HG03575 (cell line): ENCODE measurements at regions not wholly inside any gene's neighbourhood (a gene's known extent, or its start where the extent isn't known, plus 50 kb on each side); places are given as distances from the start of the nearest gene placed in this dataset.

Source experiments
- ATAC-seq: cut with Tn5 transposase; IDR thresholded peaks from one replicate; pipeline ENCODE4 v1.9.1; 2021; ENCODE audit not compliant: unreplicated experiment, insufficient number of reproducible peaks, low FRiP score; ENCODE audit errors: extremely low read depth

DNA sequence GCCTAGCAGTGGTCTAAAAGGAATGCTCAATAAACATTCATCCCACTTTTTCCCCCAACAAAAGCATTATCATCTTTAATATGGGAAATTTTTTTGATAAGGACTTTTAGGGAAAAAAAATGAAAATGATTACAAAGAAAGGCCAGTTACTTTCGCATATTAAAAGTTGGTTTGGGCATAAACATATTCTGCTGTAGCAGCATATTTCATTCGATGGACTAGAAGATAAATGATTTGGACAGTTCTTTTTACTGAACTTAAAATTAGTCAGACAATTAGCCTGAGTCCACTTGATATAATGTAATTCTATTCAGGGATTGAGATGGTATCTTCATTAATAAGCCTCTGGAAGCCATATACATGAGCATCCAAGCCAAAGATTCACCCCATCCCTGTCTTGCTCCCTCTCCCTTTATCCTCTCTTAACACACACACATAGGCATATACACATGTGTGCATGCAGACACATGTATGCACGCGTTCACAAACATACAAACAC, 299.1 kb downstream of the NUAK1 start:
- no peak for ATAC-seq

DNA sequence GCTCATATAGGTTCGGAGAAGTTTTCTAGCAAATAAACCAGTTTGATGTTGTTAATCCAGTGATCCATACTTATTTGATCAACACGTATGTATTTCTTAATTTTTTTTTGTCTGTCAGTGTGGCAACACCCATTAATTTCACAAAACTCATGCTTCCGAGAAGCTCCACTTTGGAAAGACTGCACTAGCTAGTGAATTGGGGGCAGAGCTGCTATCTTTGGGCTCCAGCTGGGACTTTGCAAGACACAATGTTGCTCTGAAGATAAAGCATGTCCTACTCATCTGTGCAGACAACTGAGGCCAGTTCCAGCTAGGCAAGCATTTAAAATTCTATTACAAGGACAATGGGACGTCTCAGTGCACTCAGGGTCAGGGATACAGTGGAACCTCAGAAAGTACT, 298.4 kb downstream of the NUAK1 start:
- ATAC-seq = no peak

DNA sequence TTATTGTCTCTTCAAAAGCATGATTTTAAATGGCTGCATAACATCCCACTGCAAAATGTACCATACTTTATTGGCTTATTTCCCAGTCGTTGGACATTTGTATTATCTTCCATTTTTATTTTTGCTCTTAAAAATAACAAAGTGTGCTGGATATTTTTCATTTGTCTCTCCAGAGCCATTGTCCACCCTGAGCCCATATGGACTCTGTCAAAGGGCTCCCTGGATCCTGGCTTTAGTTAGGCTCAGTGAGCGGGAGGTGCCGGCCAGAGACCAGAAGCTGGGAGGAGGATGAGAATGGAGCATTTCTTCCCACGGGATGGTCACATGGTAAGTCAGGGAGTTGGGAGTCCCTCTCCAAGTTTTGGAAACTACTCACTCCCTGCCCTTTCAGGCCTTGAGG, 296.9 kb downstream of the NUAK1 start:
- ATAC-seq = no peak

DNA sequence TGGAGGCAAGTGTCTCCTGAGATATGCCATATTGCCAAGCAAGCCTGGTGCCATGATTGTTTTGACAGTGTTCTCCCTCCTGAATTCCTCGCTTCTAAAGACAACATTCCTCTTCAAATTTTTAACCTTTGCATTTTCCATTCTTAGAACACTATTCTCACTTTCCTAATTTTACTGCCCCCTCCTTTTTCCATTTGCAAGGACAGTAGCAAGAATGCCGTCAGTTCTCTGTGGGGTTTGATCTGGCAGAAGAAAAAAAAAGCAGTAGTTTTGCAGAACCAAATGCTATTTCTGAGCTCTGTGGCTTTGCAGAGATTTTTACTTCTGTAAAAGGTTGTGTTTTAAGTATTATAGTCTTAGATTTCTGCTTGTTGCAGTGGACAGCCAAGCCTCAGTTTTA, 295.2 kb downstream of the NUAK1 start:
- ATAC-seq = no peak

DNA sequence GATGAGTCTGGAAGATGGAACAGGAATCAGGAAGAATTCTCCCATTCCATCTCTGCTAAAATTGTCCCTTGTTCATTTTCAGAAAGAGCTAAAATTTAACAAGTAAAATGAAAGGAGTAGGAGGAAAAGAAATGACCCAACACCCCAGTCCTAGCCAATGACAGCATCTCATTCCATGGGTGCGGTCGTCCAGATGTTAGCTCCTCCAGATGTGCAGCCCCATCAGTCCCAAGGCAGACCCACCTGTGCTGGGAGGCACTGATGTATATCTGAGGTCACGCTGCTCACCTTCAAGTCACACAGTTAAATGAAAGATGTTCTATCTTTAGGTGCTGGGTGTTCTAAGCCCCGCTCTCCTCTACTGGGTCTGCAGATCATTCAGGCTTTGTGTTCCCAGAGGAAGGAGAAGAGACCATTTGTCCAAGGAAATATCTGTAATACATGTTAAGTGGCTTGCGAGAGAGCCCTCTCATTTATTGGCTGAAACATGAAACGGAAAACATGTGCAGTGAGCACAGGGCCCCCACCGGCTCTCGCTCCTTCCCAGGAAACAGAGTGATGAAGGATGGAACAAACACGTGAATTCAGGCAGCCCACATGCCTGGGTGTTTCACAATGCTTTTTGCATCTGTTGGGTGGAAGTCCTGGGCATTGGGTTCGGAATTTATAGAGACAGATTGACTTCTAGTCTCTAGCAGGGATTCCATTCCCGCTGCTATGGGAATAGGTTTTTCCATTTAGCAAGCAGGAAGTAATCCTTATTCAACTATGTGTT, 294.6 kb downstream of the NUAK1 start:
- ATAC-seq = no peak

DNA sequence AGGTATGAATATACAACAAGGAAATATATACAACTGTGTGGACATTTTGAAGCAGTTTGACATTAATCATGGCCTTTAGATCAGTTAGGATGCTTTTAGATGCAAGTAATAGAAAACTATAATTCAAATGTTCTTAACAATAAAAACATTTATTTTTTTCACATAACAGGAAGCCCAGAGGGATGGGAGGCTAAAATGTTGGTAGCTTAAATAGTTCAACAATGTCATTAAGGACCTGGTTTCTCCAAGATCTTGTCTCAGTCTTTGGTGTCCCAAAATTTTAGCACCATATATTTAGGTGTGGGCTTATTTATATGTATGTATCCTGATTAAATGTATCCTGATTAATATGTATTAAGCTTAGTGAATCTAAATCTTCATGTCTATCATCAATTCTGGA, 292.4 kb downstream of the NUAK1 start:
- ATAC-seq = no peak

DNA sequence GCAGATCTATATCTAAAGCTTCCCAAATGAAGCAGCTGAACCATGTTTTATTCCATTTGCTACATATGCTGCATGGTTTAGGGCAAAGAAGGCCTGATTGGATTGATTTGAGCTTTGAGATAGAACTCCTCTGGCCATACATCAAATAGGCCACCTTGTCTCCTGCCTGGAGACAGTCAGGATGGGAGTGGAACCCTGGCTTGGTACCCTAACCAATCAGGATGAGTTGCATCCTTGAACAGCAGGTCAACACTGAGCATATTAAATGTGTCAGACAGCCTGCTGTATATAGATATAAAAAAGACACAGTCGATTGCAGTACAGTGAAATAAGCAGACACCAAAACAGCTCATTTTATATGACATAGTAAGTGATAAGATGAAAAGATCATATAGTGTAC, 291.7 kb downstream of the NUAK1 start:
- ATAC-seq = no peak

DNA sequence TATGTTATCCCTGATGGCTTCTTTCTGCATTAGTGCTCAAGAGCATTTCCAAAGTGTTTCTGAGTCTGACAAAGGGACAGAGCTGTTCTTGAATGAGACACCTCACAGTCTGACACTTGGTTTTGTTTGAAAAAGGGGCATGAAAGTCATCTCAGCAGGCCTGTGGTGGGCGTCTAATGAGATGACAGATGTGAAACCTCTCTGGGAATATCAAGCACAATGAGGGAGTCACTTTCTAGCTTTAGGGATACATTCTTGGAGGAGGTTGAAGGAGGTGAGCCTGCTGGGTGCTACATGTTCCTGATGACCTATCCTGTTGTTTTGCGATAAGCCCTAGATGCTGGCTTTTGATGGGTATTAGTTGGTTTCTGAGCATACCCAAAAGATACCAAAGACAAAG, 290.5 kb downstream of the NUAK1 start:
- ATAC-seq = no peak

DNA sequence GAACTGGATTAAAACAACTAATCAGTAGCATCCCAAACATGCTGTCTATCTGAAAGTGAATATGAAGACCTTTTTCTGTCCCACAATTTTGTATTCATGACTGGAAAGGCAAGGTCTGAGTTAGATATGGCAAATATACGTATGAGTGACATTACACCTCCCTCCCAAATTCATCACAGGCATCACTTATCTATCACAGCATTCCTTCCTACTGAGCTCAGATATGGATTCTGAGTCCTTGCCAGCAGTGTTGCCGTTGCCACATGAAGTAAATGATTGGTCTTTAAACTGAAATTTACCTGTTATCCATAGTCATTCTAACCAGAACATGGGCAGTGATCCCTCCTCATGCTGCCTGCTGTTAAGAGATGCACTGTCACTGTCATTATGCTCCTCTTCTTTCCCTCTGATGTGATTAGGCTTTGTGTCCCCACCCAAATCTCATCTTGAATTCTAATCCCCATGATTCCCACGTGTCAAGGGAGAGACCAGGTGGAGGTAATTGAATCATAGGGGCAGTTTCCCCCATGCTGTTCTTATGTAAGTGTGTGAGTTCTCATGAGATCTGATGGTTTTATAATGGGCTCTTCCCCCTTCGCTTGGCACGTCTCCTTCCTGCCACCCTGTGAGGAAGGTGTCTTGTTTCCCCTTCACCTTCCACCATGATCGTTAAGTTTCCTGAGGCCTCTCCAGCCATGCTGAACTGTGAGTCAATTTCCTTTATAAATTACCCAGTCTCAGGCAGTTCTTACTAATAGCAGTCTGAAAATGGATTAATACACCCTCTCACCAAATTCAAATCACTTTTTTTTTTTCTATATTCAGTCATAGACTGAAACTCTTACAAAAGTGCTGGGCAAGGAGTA, 288.4 kb downstream of the NUAK1 start:
- no peak for ATAC-seq

DNA sequence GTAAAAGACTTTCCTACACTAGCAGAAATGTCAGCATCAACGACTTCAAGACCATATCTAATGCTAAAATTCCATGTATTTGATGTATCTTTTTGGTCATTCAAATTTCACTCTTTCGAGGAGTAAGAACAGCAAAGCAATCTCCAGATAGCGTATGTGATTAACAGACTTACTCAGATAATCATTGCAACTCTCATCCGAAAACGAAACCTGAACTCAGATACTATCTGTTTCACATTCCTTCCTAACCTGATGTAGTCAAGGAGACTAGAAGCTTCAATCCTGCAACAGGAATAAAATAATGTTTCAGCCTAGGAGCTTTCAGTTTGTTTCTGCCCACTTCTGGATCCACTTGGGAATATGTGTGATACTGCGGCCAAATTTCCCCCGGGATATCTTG, 286.3 kb downstream of the NUAK1 start:
- ATAC-seq = no peak

DNA sequence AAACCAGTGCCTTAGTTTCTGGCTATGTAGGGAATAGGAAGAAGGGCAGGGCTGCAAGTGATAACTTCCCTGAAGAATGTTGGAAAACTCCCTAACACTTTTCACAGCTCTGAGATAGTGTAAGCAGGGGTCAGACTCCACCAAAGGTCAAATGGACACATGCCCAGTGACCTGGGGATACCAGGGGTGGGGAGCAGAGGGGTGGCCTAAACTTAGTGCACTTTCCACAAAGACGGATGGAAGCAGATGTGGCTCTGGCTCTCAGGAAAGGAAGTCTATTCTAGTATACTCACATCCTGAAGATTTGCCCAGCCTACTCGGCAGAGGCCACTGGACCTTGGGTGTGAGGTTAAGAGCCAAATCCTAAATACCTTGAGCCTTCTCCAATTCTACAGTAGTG, 285.8 kb downstream of the NUAK1 start:
- no peak for ATAC-seq

DNA sequence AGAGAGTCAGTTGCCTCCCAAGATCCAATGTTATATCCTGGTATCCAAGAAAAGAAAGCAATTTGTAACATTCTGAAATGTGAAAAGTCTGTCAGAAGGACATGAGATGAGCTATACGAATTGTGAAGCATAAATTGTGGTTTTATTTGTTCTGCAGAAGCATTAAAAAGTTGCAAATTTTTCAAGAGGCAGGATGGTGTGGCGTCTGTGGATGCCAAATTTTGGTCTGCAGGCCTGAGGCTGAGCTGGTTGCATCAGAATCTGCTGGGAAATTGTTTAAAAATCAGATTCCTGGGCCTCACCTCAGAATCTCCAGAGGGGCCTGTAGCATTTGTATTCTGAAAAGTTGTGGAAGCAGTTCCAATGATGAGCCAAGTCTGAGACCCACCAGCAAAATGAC, 284.7 kb downstream of the NUAK1 start:
- no peak for ATAC-seq

DNA sequence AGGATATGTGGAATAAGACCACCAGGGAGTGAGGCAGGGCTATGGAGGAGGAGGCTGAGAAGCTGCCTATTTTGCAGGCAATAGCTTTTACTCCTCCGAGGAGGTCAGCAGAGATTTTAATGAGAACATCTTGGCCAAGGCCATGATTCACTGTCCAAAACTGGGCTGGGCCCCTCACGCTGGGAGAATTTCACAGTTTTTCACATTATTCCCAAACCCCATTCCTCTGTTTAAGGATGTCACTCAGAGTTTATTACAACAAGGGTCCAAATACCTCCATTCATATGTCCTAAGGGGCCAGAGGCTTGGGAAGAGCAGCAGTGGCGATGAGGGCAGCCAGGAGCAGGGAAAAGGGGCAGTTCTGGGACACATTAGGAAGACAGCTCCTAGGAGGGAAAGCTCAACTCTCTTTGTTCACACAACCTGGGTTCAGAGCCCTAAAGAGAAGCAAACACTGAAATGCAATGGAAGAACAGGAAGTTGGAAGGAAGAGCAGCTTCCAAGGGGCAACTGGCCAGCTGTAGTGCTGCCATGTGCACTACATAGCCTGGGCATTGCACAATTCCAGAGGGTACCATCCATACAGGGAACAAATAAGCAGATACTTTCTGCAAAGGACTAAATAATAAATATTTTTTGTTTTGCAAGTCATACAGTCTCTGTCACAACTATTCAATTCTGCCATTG, 283.2 kb downstream of the NUAK1 start:
- ATAC-seq = no peak

DNA sequence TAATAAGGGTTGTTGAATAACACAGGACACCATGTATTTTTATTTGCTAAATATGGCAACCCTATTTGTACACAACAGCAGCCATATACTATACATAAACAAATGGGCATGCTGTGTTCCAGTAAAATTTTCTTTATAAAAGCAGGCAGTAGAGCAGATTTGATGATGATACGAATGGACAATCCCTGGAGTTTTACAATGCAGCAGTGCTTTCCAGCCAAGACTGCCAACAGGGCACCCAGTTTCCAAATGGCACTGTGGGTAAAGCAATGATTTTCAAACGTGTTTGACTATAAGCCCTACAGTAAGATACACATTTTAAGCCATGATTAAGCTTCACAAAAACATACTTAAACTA, 282.7 kb downstream of the NUAK1 start:
- ATAC-seq = no peak

DNA sequence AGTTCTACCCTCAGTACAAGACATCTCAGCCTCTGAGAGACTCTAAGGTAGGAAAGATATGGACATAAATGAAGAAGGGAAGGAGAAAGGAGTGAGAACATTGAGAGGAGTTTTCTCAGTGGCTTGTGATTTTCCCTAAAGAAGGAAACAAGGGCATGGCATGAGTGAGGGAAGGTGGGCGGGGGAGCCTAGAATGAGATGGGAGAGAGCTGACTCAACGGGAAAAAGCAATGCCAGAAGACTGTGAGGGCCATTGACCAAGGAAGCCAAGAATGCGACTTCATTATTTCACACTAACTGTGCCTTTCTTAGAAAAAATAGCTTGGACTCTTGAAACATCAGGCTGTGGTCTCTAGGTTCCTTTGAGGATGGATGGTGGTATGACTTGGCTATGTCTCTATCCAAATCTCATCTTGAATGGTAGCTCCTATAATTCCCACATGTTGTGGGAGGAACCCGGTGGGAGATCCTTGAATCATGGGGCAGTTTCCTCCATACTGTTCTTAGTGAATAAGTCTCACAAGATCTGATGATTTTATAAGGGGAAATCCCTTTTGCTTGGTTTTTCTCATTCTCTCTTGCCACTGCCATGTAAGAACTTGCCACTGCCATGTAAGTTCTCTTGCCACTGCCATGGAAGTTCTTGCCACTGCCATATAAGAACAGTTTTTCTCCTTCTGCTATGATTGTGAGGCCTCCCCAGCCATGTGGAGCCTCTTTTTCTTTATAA, 279.6 kb downstream of the NUAK1 start:
- no peak for ATAC-seq

DNA sequence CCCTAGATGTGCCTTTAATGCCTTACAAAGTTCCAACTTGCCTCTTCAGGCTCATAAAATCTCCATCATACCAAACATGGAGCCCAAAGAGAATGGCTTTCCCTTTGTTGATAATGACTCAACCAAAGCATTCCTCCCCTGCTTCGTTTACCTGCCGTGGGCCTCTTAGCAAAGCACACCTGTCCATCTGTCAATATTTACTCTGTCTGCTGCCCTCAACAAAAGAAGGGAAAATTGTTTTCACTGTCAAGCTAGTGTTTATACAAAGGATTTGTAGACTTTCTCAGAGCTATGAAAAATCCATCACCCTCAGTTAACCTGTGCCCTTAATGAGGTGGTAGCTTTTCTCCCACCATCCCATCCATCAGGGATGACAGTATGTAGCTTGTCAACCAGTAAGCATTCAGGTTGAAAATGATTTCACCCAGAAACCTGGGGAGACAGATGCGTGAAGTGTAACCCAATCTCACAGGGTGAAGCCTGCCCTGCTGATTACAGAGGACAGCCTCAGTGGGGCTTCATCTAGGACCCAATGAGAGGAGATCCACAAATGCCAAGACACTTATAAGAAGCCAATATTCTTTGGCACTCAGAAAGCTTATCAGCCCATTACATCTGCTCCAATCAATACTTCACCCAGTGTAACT, 278.1 kb downstream of the NUAK1 start:
- ATAC-seq = no peak

DNA sequence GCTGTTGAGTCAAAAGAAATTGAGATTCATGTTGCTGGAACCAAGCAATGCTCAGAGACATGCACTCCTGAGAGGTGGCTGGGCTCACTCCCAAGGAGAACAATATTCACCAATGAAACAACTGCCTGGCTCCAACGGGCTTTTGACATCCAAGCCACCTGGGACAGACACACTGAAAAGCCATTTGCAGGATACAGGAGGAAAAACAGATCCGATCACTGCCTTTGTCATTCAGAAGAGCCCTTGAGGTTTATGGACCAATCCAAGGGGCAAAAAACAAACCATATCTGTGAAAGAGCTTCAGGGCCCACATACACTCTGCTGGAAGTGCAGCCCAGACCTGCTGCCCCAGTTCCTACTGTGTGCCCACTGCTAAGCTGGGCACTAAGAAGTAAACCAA, 277.5 kb downstream of the NUAK1 start:
- ATAC-seq = no peak

DNA sequence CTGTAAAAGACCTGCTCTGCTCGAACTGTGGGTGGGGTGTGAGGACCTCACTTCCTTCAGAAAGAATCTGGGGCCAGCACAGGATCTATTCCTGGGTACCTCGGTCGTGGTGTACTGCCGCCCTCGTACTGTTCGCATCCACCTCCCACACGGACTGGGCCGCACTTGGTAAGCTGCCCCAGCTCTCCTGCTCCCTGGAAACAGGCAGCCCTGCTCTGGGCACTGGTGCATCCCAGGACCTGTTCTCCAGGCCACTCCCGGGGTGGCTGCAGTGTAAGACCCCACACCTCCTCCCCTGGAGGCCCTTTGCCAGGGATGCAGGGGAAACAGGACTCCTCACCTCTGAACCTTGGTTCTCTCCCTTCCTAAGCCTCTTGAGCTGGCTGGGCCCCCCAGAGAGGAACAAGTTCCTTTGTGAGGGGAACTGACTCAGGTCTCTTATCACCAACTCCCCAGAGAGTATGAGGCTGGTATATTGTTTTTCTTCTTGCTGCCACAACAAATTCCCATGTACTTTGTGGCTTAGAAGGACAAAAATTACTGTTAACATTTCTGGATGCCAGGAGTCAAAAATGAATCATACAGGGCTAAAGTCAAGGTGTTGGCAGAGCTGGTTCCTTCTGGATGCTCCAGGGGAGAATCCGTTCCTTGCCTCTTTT, 276.5 kb downstream of the NUAK1 start:
- no peak for ATAC-seq
